ENCODE measurements at regions not wholly inside any gene's neighbourhood (a gene's known extent, or its start where the extent isn't known, plus 50 kb on each side); places are given as distances from the start of the nearest gene placed in this dataset.

GRCh38 chr2:36088716-36089328 is 266.8 kb upstream of the CRIM1 start:
- H3K27ac ChIP-seq (ENCODE audit: extremely low read depth, low read depth, low read length) = no peak overlapping the region
- CTCF ChIA-PET = no interaction called here
- TF ChIP-seq ZNF514 (tag by site-specific recombination; IDR thresholded peaks at IDR 0.05) (no peak), ZNF175 (tag by site-specific recombination; IDR thresholded peaks at IDR 0.05) (no peak), ZNF354C (tag by site-specific recombination; IDR thresholded peaks at IDR 0.05; ENCODE audit: borderline replicate concordance, low read depth) (no peak), GLI4 (tag by site-specific recombination; IDR thresholded peaks at IDR 0.05) (no peak), ZNF639 (tag by site-specific recombination; IDR thresholded peaks at IDR 0.05) (no peak), ZNF37A (tag by site-specific recombination; IDR thresholded peaks at IDR 0.05) (no peak), ZNF837 (tag by site-specific recombination; IDR thresholded peaks at IDR 0.05) (no peak), YY2 (tag by site-specific recombination; IDR thresholded peaks at IDR 0.05) (no peak), SCRT2 (tag by site-specific recombination; IDR thresholded peaks at IDR 0.05) (no peak), ZNF785 (tag by site-specific recombination; IDR thresholded peaks at IDR 0.05) (no peak)
- TF ChIP-seq, protein P1, sequence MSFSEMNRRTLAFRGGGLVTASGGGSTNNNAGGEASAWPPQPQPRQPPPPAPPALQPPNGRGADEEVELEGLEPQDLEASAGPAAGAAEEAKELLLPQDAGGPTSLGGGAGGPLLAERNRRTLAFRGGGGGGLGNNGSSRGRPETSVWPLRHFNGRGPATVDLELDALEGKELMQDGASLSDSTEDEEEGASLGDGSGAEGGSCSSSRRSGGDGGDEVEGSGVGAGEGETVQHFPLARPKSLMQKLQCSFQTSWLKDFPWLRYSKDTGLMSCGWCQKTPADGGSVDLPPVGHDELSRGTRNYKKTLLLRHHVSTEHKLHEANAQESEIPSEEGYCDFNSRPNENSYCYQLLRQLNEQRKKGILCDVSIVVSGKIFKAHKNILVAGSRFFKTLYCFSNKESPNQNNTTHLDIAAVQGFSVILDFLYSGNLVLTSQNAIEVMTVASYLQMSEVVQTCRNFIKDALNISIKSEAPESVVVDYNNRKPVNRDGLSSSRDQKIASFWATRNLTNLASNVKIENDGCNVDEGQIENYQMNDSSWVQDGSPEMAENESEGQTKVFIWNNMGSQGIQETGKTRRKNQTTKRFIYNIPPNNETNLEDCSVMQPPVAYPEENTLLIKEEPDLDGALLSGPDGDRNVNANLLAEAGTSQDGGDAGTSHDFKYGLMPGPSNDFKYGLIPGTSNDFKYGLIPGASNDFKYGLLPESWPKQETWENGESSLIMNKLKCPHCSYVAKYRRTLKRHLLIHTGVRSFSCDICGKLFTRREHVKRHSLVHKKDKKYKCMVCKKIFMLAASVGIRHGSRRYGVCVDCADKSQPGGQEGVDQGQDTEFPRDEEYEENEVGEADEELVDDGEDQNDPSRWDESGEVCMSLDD (tag by site-specific recombination; IDR thresholded peaks at IDR 0.05) = no peak

DNA sequence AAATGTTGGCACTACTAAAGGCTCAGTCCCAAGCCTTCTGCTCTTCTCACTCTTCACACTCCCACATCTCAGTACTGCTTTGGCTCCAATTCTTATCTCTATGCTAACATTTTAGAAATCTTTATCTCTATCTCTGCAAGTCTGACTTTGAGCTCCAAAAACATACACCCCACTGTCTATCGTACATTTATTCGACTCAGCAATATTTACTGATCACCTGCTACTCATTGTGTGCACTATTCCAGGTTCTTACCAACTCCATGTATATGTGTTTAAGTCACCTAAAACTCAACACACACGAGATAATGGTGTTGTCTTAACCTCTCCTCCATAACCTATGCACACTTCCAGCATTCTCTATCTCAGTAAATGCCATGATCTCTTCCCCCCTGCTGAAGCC is 268.2 kb upstream of the CRIM1 start:
- POLR2A ChIA-PET = no interaction called here
- H3K36me3 ChIP-seq (ENCODE audit: control insufficient read depth in 2 of 2, insufficient read depth in 1 of 2, low read length in 2 of 2) = no peaks in the 10 kb centered on the region
- no peaks in the 10 kb centered on the region for H3K4me1 ChIP-seq (ENCODE audit: control insufficient read depth, insufficient read depth, low read length)
- CTCF ChIA-PET = no interaction called here
- no peak overlapping the region for H3K27ac ChIP-seq (ENCODE audit: extremely low read depth, low read depth, low read length)
- H3K4me3 ChIP-seq (ENCODE audit: low read depth, low read length) = no peak overlapping the region
- no peaks in the 10 kb centered on the region for H3K9me3 ChIP-seq (ENCODE audit: control insufficient read depth, insufficient read depth, low read depth, low read length)
- TF ChIP-seq ZNF223 (tag by site-specific recombination; IDR thresholded peaks at IDR 0.05) (no peak), ZNF114 (tag by site-specific recombination; IDR thresholded peaks at IDR 0.05) (no peak), ZNF302 (tag by site-specific recombination; IDR thresholded peaks at IDR 0.05; ENCODE audit: low read depth) (no peak), ZNF311 (tag by site-specific recombination; IDR thresholded peaks at IDR 0.05; ENCODE audit: borderline replicate concordance) (no peak), ZNF701 (tag by site-specific recombination; IDR thresholded peaks at IDR 0.05) (no peak), MZF1 (tag by site-specific recombination; IDR thresholded peaks at IDR 0.05; ENCODE audit: borderline replicate concordance) (no peak), ZSCAN18 (tag by site-specific recombination; IDR thresholded peaks at IDR 0.05) (no peak), ZNF548 (tag by site-specific recombination; IDR thresholded peaks at IDR 0.05) (no peak), SCRT1 (tag by site-specific recombination; IDR thresholded peaks at IDR 0.05; ENCODE audit: borderline replicate concordance) (no peak), ZNF174 (tag by site-specific recombination; IDR thresholded peaks at IDR 0.05) (no peak), ZNF133 (tag by site-specific recombination; IDR thresholded peaks at IDR 0.05) (no peak), ZNF621 (tag by site-specific recombination; IDR thresholded peaks at IDR 0.05) (no peak), ZNF433 (tag by site-specific recombination; IDR thresholded peaks at IDR 0.05; ENCODE audit: low read depth) (no peak)
- TF ChIP-seq, protein P2, sequence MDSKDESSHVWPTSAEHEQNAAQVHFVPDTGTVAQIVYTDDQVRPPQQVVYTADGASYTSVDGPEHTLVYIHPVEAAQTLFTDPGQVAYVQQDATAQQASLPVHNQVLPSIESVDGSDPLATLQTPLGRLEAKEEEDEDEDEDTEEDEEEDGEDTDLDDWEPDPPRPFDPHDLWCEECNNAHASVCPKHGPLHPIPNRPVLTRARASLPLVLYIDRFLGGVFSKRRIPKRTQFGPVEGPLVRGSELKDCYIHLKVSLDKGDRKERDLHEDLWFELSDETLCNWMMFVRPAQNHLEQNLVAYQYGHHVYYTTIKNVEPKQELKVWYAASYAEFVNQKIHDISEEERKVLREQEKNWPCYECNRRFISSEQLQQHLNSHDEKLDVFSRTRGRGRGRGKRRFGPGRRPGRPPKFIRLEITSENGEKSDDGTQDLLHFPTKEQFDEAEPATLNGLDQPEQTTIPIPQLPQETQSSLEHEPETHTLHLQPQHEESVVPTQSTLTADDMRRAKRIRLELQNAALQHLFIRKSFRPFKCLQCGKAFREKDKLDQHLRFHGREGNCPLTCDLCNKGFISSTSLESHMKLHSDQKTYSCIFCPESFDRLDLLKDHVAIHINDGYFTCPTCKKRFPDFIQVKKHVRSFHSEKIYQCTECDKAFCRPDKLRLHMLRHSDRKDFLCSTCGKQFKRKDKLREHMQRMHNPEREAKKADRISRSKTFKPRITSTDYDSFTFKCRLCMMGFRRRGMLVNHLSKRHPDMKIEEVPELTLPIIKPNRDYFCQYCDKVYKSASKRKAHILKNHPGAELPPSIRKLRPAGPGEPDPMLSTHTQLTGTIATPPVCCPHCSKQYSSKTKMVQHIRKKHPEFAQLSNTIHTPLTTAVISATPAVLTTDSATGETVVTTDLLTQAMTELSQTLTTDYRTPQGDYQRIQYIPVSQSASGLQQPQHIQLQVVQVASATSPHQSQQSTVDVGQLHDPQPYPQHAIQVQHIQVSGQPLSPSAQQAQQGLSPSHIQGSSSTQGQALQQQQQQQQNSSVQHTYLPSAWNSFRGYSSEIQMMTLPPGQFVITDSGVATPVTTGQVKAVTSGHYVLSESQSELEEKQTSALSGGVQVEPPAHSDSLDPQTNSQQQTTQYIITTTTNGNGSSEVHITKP (tag by site-specific recombination; IDR thresholded peaks at IDR 0.05) = no peak
- TF ChIP-seq, protein P3, sequence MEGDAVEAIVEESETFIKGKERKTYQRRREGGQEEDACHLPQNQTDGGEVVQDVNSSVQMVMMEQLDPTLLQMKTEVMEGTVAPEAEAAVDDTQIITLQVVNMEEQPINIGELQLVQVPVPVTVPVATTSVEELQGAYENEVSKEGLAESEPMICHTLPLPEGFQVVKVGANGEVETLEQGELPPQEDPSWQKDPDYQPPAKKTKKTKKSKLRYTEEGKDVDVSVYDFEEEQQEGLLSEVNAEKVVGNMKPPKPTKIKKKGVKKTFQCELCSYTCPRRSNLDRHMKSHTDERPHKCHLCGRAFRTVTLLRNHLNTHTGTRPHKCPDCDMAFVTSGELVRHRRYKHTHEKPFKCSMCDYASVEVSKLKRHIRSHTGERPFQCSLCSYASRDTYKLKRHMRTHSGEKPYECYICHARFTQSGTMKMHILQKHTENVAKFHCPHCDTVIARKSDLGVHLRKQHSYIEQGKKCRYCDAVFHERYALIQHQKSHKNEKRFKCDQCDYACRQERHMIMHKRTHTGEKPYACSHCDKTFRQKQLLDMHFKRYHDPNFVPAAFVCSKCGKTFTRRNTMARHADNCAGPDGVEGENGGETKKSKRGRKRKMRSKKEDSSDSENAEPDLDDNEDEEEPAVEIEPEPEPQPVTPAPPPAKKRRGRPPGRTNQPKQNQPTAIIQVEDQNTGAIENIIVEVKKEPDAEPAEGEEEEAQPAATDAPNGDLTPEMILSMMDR (tag by site-specific recombination; IDR thresholded peaks at IDR 0.05) = no peak

More at GRCh38 chr2:36088716-36089328, 266.8 kb upstream of the CRIM1 start:
- H3K4me1 ChIP-seq (ENCODE audit: control insufficient read depth, insufficient read depth, low read length) = no peaks in the 10 kb centered on the region
- no peaks in the 10 kb centered on the region for H3K36me3 ChIP-seq (ENCODE audit: control insufficient read depth in 2 of 2, insufficient read depth in 1 of 2, low read length in 2 of 2)
- no peak overlapping the region for H3K4me3 ChIP-seq (ENCODE audit: low read depth, low read length)
- H3K9me3 ChIP-seq (ENCODE audit: control insufficient read depth, insufficient read depth, low read depth, low read length) = no peaks in the 10 kb centered on the region
- POLR2A ChIA-PET = no interaction called here

All from HEK293 (cell line).